WTC11 (cell line): ENCODE measurements at regions not wholly inside any gene's neighbourhood (a gene's known extent, or its start where the extent isn't known, plus 50 kb on each side); places are given as distances from the start of the nearest gene placed in this dataset.

Experiments used
- ATAC-seq: fragments of 200-7000 bp; cut with Tn5 transposase; 2 replicates; pipeline ENCODE4 v1.10.0; 2021; ENCODE audit warnings: mild to moderate bottlenecking, moderate library complexity
- CTCF ChIA-PET: fragments of 300-600 bp; sonication (Branson Sonifier 250); formaldehyde crosslinking; loops from one replicate; lab custom pipeline; 2021; ENCODE audit warnings: antibody characterized with exemption; lab: Charles Lee
- POLR2A ChIA-PET: fragments of 350-600 bp; sonication (Branson Sonifier 250); formaldehyde crosslinking; loops from one replicate; lab custom pipeline; 2021; ENCODE audit warnings: antibody characterized with exemption; lab: Charles Lee
- DNase-seq: peaks from one replicate; pipeline ENCODE4 v3.0.0; 2021; ENCODE audit warnings: low spot score
- H3K27ac Mint-ChIP-seq: 2 replicates; pipeline ENCODE4 v1.8.0; 2021; ENCODE audit warnings: mixed read lengths
- H3K27me3 Mint-ChIP-seq: 2 replicates; pipeline ENCODE4 v1.8.0; 2021; ENCODE audit warnings: low read depth, mild to moderate bottlenecking, moderate library complexity, mixed read lengths
- H3K36me3 Mint-ChIP-seq: 2 replicates; pipeline ENCODE4 v1.8.0; 2021; ENCODE audit warnings: mixed read lengths
- H3K4me1 Mint-ChIP-seq: 2 replicates; pipeline ENCODE4 v1.8.0; 2022; ENCODE audit warnings: mixed read lengths
- H3K4me3 Mint-ChIP-seq: 2 replicates; pipeline ENCODE4 v1.8.0; 2021; ENCODE audit warnings: mild to moderate bottlenecking, moderate library complexity, mixed read lengths
- H3K9me3 Mint-ChIP-seq: 2 replicates; pipeline ENCODE4 v1.8.0; 2021; ENCODE audit warnings: mixed read lengths
- ATF1 ChIP-seq: sonication (generic); formaldehyde crosslinking; IDR thresholded peaks from 2 replicates; pipeline ENCODE4 v1.8.1; 2023; ENCODE audit warnings: mild to moderate bottlenecking, moderate library complexity, missing genetic modification reagents
- ELF4 ChIP-seq: sonication (generic); formaldehyde crosslinking; IDR thresholded peaks from 2 replicates; pipeline ENCODE4 v1.8.1; 2022; ENCODE audit warnings: low read depth, mild to moderate bottlenecking, moderate library complexity, missing genetic modification reagents
- FOXK1 ChIP-seq: sonication (generic); formaldehyde crosslinking; IDR thresholded peaks from 2 replicates; pipeline ENCODE4 v1.8.0; 2022; ENCODE audit warnings: mild to moderate bottlenecking, moderate library complexity, missing genetic modification reagents
- GTF2I ChIP-seq: fragments of 250-450 bp; sonication (Bioruptor Pico); conservative IDR thresholded peaks from 2 replicates; pipeline ENCODE4 v1.4.0; 2021; ENCODE audit warnings: mild to moderate bottlenecking
- IRF2 ChIP-seq: sonication (generic); formaldehyde crosslinking; IDR thresholded peaks from 2 replicates; pipeline ENCODE4 v1.8.0; 2022; ENCODE audit warnings: low read depth, missing genetic modification reagents, borderline replicate concordance
- NFYB ChIP-seq: sonication (generic); formaldehyde crosslinking; conservative IDR thresholded peaks from 2 replicates; pipeline ENCODE4 v1.8.0; 2022; ENCODE audit warnings: low read depth, missing genetic modification reagents
- OVOL2 ChIP-seq: fragments of 250-450 bp; sonication (Bioruptor Pico); IDR thresholded peaks from 2 replicates; pipeline ENCODE4 v1.9.0; 2021; ENCODE audit warnings: mild to moderate bottlenecking, borderline replicate concordance
- SOX15 ChIP-seq: fragments of 250-450 bp; sonication (Bioruptor Pico); IDR thresholded peaks from 2 replicates; pipeline ENCODE4 v1.9.0; 2021; ENCODE audit warnings: mild to moderate bottlenecking
- TP53 ChIP-seq: sonication (generic); formaldehyde crosslinking; IDR thresholded peaks from 2 replicates; pipeline ENCODE4 v1.8.1; 2023; ENCODE audit warnings: mild to moderate bottlenecking, missing genetic modification reagents
- ZNF121 ChIP-seq: sonication (generic); formaldehyde crosslinking; IDR thresholded peaks from 2 replicates; pipeline ENCODE4 v1.8.0; 2023; ENCODE audit warnings: missing genetic modification reagents
- ZNF317 ChIP-seq: sonication (generic); formaldehyde crosslinking; IDR thresholded peaks from 2 replicates; pipeline ENCODE4 v1.8.1; 2023; ENCODE audit warnings: low read depth, mild to moderate bottlenecking, moderate library complexity, missing genetic modification reagents, borderline replicate concordance
- ZNF423 ChIP-seq: fragments of 250-450 bp; sonication (Bioruptor Pico); IDR thresholded peaks from 2 replicates; pipeline ENCODE4 v2.1.2; 2022; ENCODE audit warnings: mild to moderate bottlenecking, moderate library complexity
- TF ChIP-seq, protein P1 (sequence below): sonication (generic); formaldehyde crosslinking; conservative IDR thresholded peaks from 2 replicates; pipeline ENCODE4 v1.8.1; 2022; ENCODE audit warnings: mild to moderate bottlenecking, missing genetic modification reagents
- TF ChIP-seq, protein P2 (sequence below): sonication (generic); formaldehyde crosslinking; IDR thresholded peaks from 2 replicates; pipeline ENCODE4 v1.8.1; 2022; ENCODE audit warnings: mild to moderate bottlenecking, missing genetic modification reagents, moderate library complexity, borderline replicate concordance
- TF ChIP-seq, protein P3 (sequence below): sonication (generic); formaldehyde crosslinking; IDR thresholded peaks from 2 replicates; pipeline ENCODE4 v1.8.0; 2022; ENCODE audit warnings: missing genetic modification reagents
- TF ChIP-seq, protein P4 (sequence below): fragments of 250-450 bp; sonication (Bioruptor Pico); IDR thresholded peaks from 2 replicates; pipeline ENCODE4 v1.9.0; 2021; ENCODE audit warnings: mild to moderate bottlenecking, borderline replicate concordance
- TF ChIP-seq, protein P5 (sequence below): sonication (generic); formaldehyde crosslinking; IDR thresholded peaks from 2 replicates; pipeline ENCODE4 v1.8.1; 2023; ENCODE audit warnings: mild to moderate bottlenecking, moderate library complexity, missing genetic modification reagents
- TF ChIP-seq, protein P6 (sequence below): sonication (generic); formaldehyde crosslinking; IDR thresholded peaks from 2 replicates; pipeline ENCODE4 v1.8.1; 2023; ENCODE audit warnings: mild to moderate bottlenecking, missing genetic modification reagents, moderate library complexity
- TF ChIP-seq, protein P7 (sequence below): fragments of 250-450 bp; sonication (Bioruptor Pico); IDR thresholded peaks from 2 replicates; pipeline ENCODE4 v1.9.0; 2021; ENCODE audit warnings: mild to moderate bottlenecking

DNA sequence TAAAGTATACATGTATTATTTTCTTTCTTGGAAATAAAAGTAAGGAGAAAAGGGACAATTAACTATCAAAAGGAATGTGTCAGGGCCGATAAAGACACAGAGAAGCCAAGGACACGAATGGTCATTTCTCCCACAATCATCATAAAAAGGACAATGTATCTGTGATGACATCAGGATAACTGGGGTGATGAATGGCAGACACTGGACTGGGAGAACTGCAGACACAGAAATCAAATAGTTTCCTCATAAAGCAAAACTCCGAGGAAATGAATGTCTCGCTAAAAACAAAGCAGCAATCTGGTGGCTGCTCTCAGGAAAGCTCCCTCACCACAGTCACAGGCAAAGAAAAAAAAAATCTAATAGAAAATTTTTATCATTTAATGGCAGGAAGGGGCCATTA is 69.3 kb upstream of the NPY start (continued):
- TF ChIP-seq, protein P1, sequence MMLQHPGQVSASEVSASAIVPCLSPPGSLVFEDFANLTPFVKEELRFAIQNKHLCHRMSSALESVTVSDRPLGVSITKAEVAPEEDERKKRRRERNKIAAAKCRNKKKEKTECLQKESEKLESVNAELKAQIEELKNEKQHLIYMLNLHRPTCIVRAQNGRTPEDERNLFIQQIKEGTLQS (CRISPR knock-in tag): no peak
- TF ChIP-seq, protein P2, sequence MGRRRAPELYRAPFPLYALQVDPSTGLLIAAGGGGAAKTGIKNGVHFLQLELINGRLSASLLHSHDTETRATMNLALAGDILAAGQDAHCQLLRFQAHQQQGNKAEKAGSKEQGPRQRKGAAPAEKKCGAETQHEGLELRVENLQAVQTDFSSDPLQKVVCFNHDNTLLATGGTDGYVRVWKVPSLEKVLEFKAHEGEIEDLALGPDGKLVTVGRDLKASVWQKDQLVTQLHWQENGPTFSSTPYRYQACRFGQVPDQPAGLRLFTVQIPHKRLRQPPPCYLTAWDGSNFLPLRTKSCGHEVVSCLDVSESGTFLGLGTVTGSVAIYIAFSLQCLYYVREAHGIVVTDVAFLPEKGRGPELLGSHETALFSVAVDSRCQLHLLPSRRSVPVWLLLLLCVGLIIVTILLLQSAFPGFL (CRISPR knock-in tag): no peak
- TF ChIP-seq ZNF423 (CRISPR knock-in tag) (no peak), SOX15 (no peak)

DNA sequence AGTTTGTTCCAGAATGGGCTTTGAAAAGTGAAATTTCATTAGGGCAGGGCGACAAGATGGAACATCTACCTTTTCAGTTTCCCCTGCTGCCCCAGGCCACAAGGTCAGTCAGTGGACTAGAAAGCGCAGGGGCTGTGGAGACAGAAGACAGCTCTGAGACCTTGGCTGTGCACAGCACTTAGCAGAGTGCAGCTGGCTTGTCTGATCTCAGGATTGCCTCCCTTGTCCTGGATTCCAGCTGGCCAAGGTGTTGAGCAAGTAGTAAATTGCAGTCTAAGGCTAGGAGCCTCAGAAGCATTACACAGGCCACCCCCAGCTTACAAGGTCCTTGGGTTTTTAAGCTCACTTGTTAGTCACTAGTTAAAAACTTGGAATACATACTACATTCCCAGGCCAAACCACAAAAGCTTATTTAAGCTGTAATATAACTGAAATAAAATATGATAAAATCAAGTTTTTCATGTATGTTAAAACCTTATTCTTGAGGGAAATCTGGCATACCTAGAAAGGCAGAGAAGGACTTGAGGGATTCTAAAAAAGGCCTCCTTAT is 67.3 kb upstream of the NPY start:
- Mint-ChIP-seq H3K36me3 (no peaks in the 10 kb centered on the region), H3K4me3 (no peak overlapping the region), H3K27ac (no peak overlapping the region), H3K27me3 (no peaks in the 10 kb centered on the region), H3K9me3 (peaks cover 9% of the 10 kb centered on the region; the same call in 1 of the 2 replicates), H3K4me1 (no peaks in the 10 kb centered on the region)
- DNase-seq (no peak), ATAC-seq (no peak)
- POLR2A ChIA-PET: no interaction called here
- TF ChIP-seq, protein P3, sequence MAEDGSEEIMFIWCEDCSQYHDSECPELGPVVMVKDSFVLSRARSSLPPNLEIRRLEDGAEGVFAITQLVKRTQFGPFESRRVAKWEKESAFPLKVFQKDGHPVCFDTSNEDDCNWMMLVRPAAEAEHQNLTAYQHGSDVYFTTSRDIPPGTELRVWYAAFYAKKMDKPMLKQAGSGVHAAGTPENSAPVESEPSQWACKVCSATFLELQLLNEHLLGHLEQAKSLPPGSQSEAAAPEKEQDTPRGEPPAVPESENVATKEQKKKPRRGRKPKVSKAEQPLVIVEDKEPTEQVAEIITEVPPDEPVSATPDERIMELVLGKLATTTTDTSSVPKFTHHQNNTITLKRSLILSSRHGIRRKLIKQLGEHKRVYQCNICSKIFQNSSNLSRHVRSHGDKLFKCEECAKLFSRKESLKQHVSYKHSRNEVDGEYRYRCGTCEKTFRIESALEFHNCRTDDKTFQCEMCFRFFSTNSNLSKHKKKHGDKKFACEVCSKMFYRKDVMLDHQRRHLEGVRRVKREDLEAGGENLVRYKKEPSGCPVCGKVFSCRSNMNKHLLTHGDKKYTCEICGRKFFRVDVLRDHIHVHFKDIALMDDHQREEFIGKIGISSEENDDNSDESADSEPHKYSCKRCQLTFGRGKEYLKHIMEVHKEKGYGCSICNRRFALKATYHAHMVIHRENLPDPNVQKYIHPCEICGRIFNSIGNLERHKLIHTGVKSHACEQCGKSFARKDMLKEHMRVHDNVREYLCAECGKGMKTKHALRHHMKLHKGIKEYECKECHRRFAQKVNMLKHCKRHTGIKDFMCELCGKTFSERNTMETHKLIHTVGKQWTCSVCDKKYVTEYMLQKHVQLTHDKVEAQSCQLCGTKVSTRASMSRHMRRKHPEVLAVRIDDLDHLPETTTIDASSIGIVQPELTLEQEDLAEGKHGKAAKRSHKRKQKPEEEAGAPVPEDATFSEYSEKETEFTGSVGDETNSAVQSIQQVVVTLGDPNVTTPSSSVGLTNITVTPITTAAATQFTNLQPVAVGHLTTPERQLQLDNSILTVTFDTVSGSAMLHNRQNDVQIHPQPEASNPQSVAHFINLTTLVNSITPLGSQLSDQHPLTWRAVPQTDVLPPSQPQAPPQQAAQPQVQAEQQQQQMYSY (CRISPR knock-in tag): no peak
- TF ChIP-seq GTF2I: no peak
- TF ChIP-seq, protein P4, sequence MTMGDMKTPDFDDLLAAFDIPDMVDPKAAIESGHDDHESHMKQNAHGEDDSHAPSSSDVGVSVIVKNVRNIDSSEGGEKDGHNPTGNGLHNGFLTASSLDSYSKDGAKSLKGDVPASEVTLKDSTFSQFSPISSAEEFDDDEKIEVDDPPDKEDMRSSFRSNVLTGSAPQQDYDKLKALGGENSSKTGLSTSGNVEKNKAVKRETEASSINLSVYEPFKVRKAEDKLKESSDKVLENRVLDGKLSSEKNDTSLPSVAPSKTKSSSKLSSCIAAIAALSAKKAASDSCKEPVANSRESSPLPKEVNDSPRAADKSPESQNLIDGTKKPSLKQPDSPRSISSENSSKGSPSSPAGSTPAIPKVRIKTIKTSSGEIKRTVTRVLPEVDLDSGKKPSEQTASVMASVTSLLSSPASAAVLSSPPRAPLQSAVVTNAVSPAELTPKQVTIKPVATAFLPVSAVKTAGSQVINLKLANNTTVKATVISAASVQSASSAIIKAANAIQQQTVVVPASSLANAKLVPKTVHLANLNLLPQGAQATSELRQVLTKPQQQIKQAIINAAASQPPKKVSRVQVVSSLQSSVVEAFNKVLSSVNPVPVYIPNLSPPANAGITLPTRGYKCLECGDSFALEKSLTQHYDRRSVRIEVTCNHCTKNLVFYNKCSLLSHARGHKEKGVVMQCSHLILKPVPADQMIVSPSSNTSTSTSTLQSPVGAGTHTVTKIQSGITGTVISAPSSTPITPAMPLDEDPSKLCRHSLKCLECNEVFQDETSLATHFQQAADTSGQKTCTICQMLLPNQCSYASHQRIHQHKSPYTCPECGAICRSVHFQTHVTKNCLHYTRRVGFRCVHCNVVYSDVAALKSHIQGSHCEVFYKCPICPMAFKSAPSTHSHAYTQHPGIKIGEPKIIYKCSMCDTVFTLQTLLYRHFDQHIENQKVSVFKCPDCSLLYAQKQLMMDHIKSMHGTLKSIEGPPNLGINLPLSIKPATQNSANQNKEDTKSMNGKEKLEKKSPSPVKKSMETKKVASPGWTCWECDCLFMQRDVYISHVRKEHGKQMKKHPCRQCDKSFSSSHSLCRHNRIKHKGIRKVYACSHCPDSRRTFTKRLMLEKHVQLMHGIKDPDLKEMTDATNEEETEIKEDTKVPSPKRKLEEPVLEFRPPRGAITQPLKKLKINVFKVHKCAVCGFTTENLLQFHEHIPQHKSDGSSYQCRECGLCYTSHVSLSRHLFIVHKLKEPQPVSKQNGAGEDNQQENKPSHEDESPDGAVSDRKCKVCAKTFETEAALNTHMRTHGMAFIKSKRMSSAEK (CRISPR knock-in tag): no peak
- TF ChIP-seq, protein P5, sequence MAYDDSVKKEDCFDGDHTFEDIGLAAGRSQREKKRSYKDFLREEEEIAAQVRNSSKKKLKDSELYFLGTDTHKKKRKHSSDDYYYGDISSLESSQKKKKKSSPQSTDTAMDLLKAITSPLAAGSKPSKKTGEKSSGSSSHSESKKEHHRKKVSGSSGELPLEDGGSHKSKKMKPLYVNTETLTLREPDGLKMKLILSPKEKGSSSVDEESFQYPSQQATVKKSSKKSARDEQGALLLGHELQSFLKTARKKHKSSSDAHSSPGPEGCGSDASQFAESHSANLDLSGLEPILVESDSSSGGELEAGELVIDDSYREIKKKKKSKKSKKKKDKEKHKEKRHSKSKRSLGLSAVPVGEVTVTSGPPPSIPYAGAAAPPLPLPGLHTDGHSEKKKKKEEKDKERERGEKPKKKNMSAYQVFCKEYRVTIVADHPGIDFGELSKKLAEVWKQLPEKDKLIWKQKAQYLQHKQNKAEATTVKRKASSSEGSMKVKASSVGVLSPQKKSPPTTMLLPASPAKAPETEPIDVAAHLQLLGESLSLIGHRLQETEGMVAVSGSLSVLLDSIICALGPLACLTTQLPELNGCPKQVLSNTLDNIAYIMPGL (CRISPR knock-in tag): no peak
- TF ChIP-seq OVOL2 (CRISPR knock-in tag): no peak
- no peak for TF ChIP-seq TP53 (CRISPR knock-in tag)
- no peak for TF ChIP-seq ELF4 (CRISPR knock-in tag)
- no peak for TF ChIP-seq ATF1 (CRISPR knock-in tag)
- TF ChIP-seq, protein P6, sequence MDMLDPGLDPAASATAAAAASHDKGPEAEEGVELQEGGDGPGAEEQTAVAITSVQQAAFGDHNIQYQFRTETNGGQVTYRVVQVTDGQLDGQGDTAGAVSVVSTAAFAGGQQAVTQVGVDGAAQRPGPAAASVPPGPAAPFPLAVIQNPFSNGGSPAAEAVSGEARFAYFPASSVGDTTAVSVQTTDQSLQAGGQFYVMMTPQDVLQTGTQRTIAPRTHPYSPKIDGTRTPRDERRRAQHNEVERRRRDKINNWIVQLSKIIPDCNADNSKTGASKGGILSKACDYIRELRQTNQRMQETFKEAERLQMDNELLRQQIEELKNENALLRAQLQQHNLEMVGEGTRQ (CRISPR knock-in tag): no peak
- TF ChIP-seq ZNF423 (CRISPR knock-in tag): no peak
- TF ChIP-seq IRF2 (CRISPR knock-in tag): no peak
- TF ChIP-seq, protein P7, sequence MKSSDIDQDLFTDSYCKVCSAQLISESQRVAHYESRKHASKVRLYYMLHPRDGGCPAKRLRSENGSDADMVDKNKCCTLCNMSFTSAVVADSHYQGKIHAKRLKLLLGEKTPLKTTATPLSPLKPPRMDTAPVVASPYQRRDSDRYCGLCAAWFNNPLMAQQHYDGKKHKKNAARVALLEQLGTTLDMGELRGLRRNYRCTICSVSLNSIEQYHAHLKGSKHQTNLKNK (CRISPR knock-in tag): no peak
- TF ChIP-seq ZNF121 (CRISPR knock-in tag): no peak
- no peak for TF ChIP-seq FOXK1 (CRISPR knock-in tag)
- TF ChIP-seq ZNF317 (CRISPR knock-in tag): no peak
- TF ChIP-seq NFYB (CRISPR knock-in tag): no peak
- TF ChIP-seq, all 79 proteins: peak for 0
- CTCF ChIA-PET: no interaction called here
